B cell (primary cell): ENCODE measurements at regions not wholly inside any gene's neighbourhood (a gene's known extent, or its start where the extent isn't known, plus 50 kb on each side); places are given as distances from the start of the nearest gene placed in this dataset.

ENCODE experiments used
- ATAC-seq: fragments of 200-7000 bp; cut with Tn5 transposase; one replicate; pipeline ENCODE4 v1.10.0; 2021; ENCODE audit warnings: low read depth, mild to moderate bottlenecking, moderate number of reproducible peaks, moderate library complexity
- CTCF ChIA-PET: fragments of 350-600 bp; sonication (Branson Sonifier 250); formaldehyde crosslinking; loops from one replicate; lab custom pipeline; 2021; ENCODE audit warnings: antibody characterized with exemption, inconsistent platforms; lab: Charles Lee
- POLR2A ChIA-PET: fragments of 350-600 bp; sonication (Branson Sonifier 250); formaldehyde crosslinking; loops from one replicate; lab custom pipeline; 2021; ENCODE audit warnings: antibody characterized with exemption; lab: Charles Lee
- DNase-seq: peaks from one replicate; pipeline ENCODE4 v3.0.0; 2013
- H2AFZ ChIP-seq: 2 replicates; pipeline ENCODE4 v1.6.1; 2012; ENCODE audit warnings: mild to moderate bottlenecking, low read depth, low read length; ENCODE audit not compliant: insufficient read depth, poor library complexity, severe bottlenecking
- H3K27ac ChIP-seq, 2 donors: 1 replicate in 1 of 2; 2 replicates in 1 of 2; pipeline ENCODE4 v1.5.1; 2012 to 2013; ENCODE audit warnings: low read length in 2 of 2, mild to moderate bottlenecking in 2 of 2, moderate library complexity in 1 of 2
- H3K27me3 ChIP-seq, 4 experiments: fragments of 200-600 bp in 1 of 4; sonication (generic) in 1 of 4; replicated peaks in 1 of 4; 1 replicate in 2 of 4; 2 replicates in 2 of 4; pipeline versions ENCODE4 v1.6.1 to v1.7.0; 2013 to 2016; ENCODE audit warnings: low read length in 3 of 4, mild to moderate bottlenecking in 2 of 4, mixed read lengths in 1 of 4, moderate library complexity in 1 of 4; ENCODE audit not compliant: insufficient read depth in 4 of 4, control insufficient read depth in 3 of 4; ENCODE audit errors: control extremely low read depth in 1 of 4
- H3K36me3 ChIP-seq, 2 experiments: replicated peaks in 1 of 2; 1 replicate in 1 of 2; 2 replicates in 1 of 2; pipeline versions ENCODE4 v1.6.1 to v1.7.1; 2013; ENCODE audit warnings: low read length in 1 of 2; ENCODE audit not compliant: insufficient read depth in 2 of 2, control insufficient read depth in 1 of 2; ENCODE audit errors: control extremely low read depth in 1 of 2, extremely low read depth in 1 of 2
- H3K4me1 ChIP-seq, 2 donors: fragments of 200-600 bp in 1 of 2; sonication (generic) in 1 of 2; 1 replicate in 1 of 2; 2 replicates in 1 of 2; pipeline versions ENCODE4 v1.5.1 to v1.6.1; 2013 to 2017; ENCODE audit warnings: low read length in 2 of 2; ENCODE audit not compliant: control insufficient read depth in 2 of 2, insufficient read depth in 2 of 2
- H3K4me2 ChIP-seq: replicated peaks from 2 replicates; pipeline ENCODE3; 2012; ENCODE audit warnings: mild to moderate bottlenecking, low read depth, low read length; ENCODE audit not compliant: poor library complexity, severe bottlenecking
- H3K4me3 ChIP-seq, 5 experiments: fragments of 200-600 bp in 1 of 5; sonication (generic) in 1 of 5; 1 replicate in 3 of 5; 2 replicates in 2 of 5; pipeline versions ENCODE4 v1.5.1 to v1.7.0; 2011 to 2016; ENCODE audit warnings: low read length in 4 of 5, mild to moderate bottlenecking in 4 of 5, low read depth in 2 of 5, control low read depth in 1 of 5, moderate library complexity in 1 of 5; ENCODE audit not compliant: insufficient read depth in 1 of 5; ENCODE audit errors: control extremely low read depth in 1 of 5, extremely low read depth in 1 of 5
- H3K79me2 ChIP-seq: fragments of 200-600 bp; sonication (generic); one replicate; pipeline ENCODE4 v1.6.0; 2016; ENCODE audit warnings: low read length; ENCODE audit not compliant: control insufficient read depth, insufficient read depth
- H3K9ac ChIP-seq: fragments of 200-600 bp; sonication (generic); 2 replicates; pipeline ENCODE4 v1.6.1; 2017; ENCODE audit warnings: mild to moderate bottlenecking, low read length, moderate library complexity
- H3K9me3 ChIP-seq, 3 donors: one replicate each; pipeline versions ENCODE4 v1.6.1 to v1.7.1; 2013; ENCODE audit warnings: low read length in 2 of 3; ENCODE audit not compliant: control insufficient read depth in 2 of 3, insufficient read depth in 1 of 3; ENCODE audit errors: control extremely low read depth in 1 of 3
- H4K20me1 ChIP-seq: 2 replicates; pipeline ENCODE4 v1.6.0; 2012; ENCODE audit warnings: mild to moderate bottlenecking, low read length; ENCODE audit not compliant: insufficient read depth, control insufficient read depth, poor library complexity, severe bottlenecking
- H3K27ac Mint-ChIP-seq: one replicate; pipeline ENCODE4 v1.8.0; 2021; ENCODE audit warnings: mixed read lengths
- H3K27me3 Mint-ChIP-seq: one replicate; pipeline ENCODE4 v1.8.0; 2021; ENCODE audit warnings: mixed read lengths
- H3K4me1 Mint-ChIP-seq: one replicate; pipeline ENCODE4 v1.8.0; 2021; ENCODE audit warnings: mixed read lengths
- H3K4me3 Mint-ChIP-seq: one replicate; pipeline ENCODE4 v1.8.0; 2021; ENCODE audit warnings: mixed read lengths
- H3K9me3 Mint-ChIP-seq: one replicate; pipeline ENCODE4 v1.8.0; 2022; ENCODE audit warnings: mixed read lengths; ENCODE audit not compliant: insufficient read depth
- EZH2 ChIP-seq: IDR thresholded peaks from 2 replicates; pipeline ENCODE4 v1.6.1; 2012; ENCODE audit warnings: borderline replicate concordance, low read depth, mild to moderate bottlenecking, moderate library complexity, low read length; ENCODE audit not compliant: insufficient read depth, poor library complexity, severe bottlenecking
- WGBS: methylation state at CpG from one replicate; pipeline ENCODE4 v1.1.5; 2013; ENCODE audit warnings: missing lambda C conversion rate; ENCODE audit not compliant: insufficient coverage; 5-methylcytosine and 5-hydroxymethylcytosine counted together
- intact Hi-C: fragments of 100-400 bp; cut with micrococcal nuclease; formaldehyde crosslinking; loops from one replicate; pipeline ENCODE4 v1.10.0; 2022
- TF ChIP-seq, protein P1 (sequence below): fragments of 200-600 bp; IDR thresholded peaks from one replicate; pipeline ENCODE4 v1.8.0; 2022; ENCODE audit warnings: antibody characterized with exemption, mild to moderate bottlenecking

DNA sequence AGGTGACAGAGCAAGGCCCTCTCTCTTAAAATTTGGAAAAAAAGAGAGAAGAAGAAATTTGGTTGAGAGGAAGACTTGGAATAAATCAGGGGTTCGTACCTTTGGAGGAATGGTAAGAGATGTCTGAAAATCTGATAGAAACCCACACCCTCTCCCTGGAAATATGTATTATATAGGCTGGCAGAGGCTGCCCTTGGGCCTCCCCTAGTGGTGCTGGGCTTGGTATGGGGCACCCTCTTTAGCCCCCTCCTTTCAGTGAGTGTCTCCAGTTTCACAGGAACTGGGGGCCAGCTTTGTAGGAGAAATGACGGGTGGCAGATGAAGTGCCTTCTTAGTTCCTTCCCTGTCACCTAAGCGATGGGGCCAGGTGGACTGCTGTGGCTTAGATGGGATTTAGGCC is 82.9 kb upstream of the SLC2A1 start:
- Histone ChIP-seq H4K20me1 (no peaks in the 10 kb centered on the region), H3K79me2 (no peaks in the 10 kb centered on the region), H3K27ac (no peak overlapping the region), H3K4me3 (no peak overlapping the region), H3K9me3 (no peaks in the 10 kb centered on the region), H3K9ac (no peak overlapping the region), H3K36me3 (no peaks in the 10 kb centered on the region), H3K4me1 (peaks cover 0 to 4% of the 10 kb centered on the region in 2 donors), H2AFZ (no peak overlapping the region), H3K4me2 (no peak overlapping the region), H3K27me3 (no peaks in the 10 kb centered on the region)
- Mint-ChIP-seq H3K27ac (no peak overlapping the region), H3K27me3 (peaks cover under 1% of the 10 kb centered on the region), H3K9me3 (no peaks in the 10 kb centered on the region), H3K4me1 (peaks cover 7% of the 10 kb centered on the region), H3K4me3 (no peak overlapping the region)
- CTCF ChIA-PET = interaction anchor here (0.8 to 3.2 kb wide), 4 partner anchors 31 to 129 kb away, joined by 3 to 19 read pairs (median 6); no protein-coding TSS in a partner anchor
- DNase-seq (no peak), ATAC-seq (no peak)
- POLR2A ChIA-PET = no interaction called here
- intact Hi-C loops = loop anchor here (10.0 kb wide), 1 partner anchor 57 kb away; no protein-coding TSS in a partner anchor
- WGBS = 100% methylated on average over 2 of the region's 3 CpGs
- TF ChIP-seq EZH2 = no peak
- TF ChIP-seq, protein P1, sequence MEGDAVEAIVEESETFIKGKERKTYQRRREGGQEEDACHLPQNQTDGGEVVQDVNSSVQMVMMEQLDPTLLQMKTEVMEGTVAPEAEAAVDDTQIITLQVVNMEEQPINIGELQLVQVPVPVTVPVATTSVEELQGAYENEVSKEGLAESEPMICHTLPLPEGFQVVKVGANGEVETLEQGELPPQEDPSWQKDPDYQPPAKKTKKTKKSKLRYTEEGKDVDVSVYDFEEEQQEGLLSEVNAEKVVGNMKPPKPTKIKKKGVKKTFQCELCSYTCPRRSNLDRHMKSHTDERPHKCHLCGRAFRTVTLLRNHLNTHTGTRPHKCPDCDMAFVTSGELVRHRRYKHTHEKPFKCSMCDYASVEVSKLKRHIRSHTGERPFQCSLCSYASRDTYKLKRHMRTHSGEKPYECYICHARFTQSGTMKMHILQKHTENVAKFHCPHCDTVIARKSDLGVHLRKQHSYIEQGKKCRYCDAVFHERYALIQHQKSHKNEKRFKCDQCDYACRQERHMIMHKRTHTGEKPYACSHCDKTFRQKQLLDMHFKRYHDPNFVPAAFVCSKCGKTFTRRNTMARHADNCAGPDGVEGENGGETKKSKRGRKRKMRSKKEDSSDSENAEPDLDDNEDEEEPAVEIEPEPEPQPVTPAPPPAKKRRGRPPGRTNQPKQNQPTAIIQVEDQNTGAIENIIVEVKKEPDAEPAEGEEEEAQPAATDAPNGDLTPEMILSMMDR = no peak

DNA sequence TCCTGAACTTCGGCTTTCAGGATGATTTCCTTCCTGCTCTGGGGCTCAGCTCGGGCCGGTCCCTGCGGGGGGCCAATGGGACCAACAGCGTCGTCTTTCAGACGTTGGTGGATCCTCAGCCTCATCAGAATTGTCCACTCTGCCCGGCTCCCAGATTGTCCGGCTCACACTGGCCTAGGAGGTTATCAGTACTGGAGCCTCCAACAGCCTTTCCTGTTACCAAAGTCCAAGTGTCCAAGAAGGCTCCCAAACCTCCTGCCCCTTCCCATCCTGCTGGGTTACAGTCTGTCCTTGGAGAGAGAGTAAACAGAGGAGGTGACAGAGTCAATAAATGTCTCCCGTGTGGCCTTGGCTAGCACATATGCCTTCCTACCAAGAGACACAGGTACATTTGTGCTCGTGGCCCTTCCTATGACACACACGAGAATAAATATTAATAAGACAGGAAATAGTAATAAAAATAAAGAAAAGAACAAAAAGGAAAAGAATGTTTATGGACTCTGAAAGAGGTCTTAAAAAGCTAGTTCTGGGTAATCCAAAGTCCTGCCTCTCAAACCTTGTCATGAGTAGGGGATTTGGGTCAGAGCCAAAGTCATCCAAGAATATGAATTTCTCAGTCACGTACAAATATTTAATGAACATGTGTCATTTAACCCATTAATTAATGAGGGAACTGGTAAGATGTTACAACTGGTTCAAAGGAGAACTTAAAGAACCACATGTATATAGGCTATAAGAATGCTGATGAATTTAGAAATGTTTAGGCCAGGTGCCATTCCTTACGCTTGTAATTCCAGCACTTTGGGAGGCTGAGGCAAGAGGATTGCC is 80.8 kb upstream of the SLC2A1 start:
- no peak for ATAC-seq
- Mint-ChIP-seq H3K4me1 (peaks cover 11% of the 10 kb centered on the region), H3K4me3 (no peak overlapping the region), H3K27ac (no peak overlapping the region), H3K27me3 (no peaks in the 10 kb centered on the region), H3K9me3 (no peaks in the 10 kb centered on the region)
- H3K79me2 ChIP-seq = no peaks in the 10 kb centered on the region
- peaks cover 0 to 4% of the 10 kb centered on the region in 2 donors for H3K4me1 ChIP-seq
- no peak overlapping the region for H3K27ac ChIP-seq
- DNase-seq = no peak
- H2AFZ ChIP-seq = no peak overlapping the region
- TF ChIP-seq, protein P1 = no peak
- TF ChIP-seq EZH2 = no peak
- H3K27me3 ChIP-seq = no peaks in the 10 kb centered on the region
- no peak overlapping the region for H3K4me3 ChIP-seq
- no peaks in the 10 kb centered on the region for H3K9me3 ChIP-seq
- H3K9ac ChIP-seq = no peak overlapping the region
- no peaks in the 10 kb centered on the region for H3K36me3 ChIP-seq
- ChIA-PET CTCF (no interaction called here), POLR2A (no interaction called here)
- no peak overlapping the region for H3K4me2 ChIP-seq
- intact Hi-C loops = loop anchor here (10.0 kb wide), 1 partner anchor 55 kb away; no protein-coding TSS in a partner anchor
- 91% methylated on average over 8 of the region's 14 CpGs for WGBS
- no peaks in the 10 kb centered on the region for H4K20me1 ChIP-seq
